ENCODE measurements at regions not wholly inside any gene's neighbourhood (a gene's known extent, or its start where the extent isn't known, plus 50 kb on each side); places are given as distances from the start of the nearest gene placed in this dataset.
"Not testable (repeated sequence)": the region's sequence is repeated elsewhere in the genome, so short reads cannot be mapped to it uniquely, and the experiment has no call there.

- DNase-seq: peak; percentile 13
Observed at GRCh38 chr5:99104538-99105132, 175.8 kb upstream of the CHD1 start.

- no peak for DNase-seq
Observed at GRCh38 chr5:99102073-99102697, 173.4 kb upstream of the CHD1 start.

- DNase-seq: no peak
Observed at GRCh38 chr5:99099691-99100090, 170.9 kb upstream of the CHD1 start.

- DNase-seq: no peak
Observed at GRCh38 chr5:99089822-99090549, 161.2 kb upstream of the CHD1 start.

GRCh38 chr5:99088309-99088708 is 159.5 kb upstream of the CHD1 start:
- DNase-seq: no peak

- no peak for DNase-seq
Observed at GRCh38 chr5:99083197-99083596, 154.4 kb upstream of the CHD1 start.

- no peak for DNase-seq
Observed at GRCh38 chr5:99081711-99082110, 152.9 kb upstream of the CHD1 start.

GRCh38 chr5:99076723-99077640 is 148.2 kb upstream of the CHD1 start:
- no peak for DNase-seq

- no peak for DNase-seq
Observed at GRCh38 chr5:99072846-99073245, 144.0 kb upstream of the CHD1 start.

GRCh38 chr5:99070822-99071221 is 142.0 kb upstream of the CHD1 start:
- no peak for DNase-seq

GRCh38 chr5:99070362-99070761 is 141.6 kb upstream of the CHD1 start:
- no peak for DNase-seq

GRCh38 chr5:99068944-99069650 is 140.3 kb upstream of the CHD1 start:
- no peak for DNase-seq

GRCh38 chr5:99063737-99064136 is 134.9 kb upstream of the CHD1 start:
- DNase-seq: no peak

- no peak for DNase-seq
Observed at GRCh38 chr5:99061711-99062110, 132.9 kb upstream of the CHD1 start.

- no peak for DNase-seq
Observed at GRCh38 chr5:99061299-99061698, 132.5 kb upstream of the CHD1 start.

- DNase-seq: peak; percentile 26
Observed at GRCh38 chr5:99060306-99061261, 131.8 kb upstream of the CHD1 start.

- DNase-seq: no peak
Observed at GRCh38 chr5:99059685-99060084, 130.9 kb upstream of the CHD1 start.

GRCh38 chr5:99058466-99058865 is 129.7 kb upstream of the CHD1 start:
- no peak for DNase-seq

- no peak for DNase-seq
Observed at GRCh38 chr5:99054972-99055371, 126.2 kb upstream of the CHD1 start.

- DNase-seq: no peak
Observed at GRCh38 chr5:99045871-99046270, 117.1 kb upstream of the CHD1 start.

GRCh38 chr5:99043257-99043656 is 114.5 kb upstream of the CHD1 start:
- not testable (repeated sequence) for DNase-seq
